ENCODE measurements at regions not wholly inside any gene's neighbourhood (a gene's known extent, or its start where the extent isn't known, plus 50 kb on each side); places are given as distances from the start of the nearest gene placed in this dataset.

DNA sequence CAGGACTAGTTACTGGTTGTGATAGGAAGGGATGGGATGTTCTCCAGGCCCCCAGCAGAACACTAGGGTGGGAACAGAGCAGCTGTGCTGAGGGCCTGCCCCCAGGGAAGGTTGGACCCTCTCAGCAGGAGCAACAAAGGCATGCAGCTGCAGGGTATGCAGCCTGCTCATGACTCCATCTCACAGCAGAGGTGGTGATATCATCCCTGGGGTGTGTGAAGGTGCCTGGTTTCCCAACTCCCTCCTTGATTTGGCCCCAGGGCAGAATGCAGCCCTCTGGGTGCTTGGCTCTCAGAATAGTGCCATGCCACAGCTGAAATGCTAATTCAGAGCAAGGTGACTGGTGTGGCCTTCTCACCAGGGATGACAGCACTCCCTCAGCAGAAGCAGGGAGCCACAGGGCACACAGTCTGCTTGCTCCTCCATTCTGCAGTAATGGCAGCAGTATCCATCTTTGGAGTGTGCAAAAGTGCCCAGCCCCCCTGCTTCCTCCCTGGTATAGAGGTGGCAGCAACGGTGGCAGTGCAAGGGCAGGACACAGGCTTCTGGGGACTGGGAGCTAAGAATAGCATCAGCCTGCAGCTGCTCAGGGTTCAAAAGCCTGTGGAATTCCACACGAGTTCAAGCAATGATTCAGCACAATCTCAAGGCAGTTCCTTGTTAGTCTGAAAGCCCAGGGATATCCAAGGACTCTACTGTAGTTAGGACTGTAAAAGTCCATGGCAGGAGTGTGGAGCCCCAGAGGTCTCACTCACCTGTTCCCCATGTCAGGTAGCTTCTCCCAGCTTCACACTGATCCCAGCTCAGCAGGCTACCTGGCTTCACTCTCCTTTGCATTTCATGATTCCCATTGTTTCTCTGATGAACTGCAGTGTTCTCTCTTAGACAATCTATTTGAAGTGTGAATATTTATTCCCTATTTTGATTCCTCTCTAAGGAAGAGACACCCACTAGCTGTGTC is 298.1 kb upstream of the FOXG1 start:
- peak; percentile 63 for DNase-seq (ENCODE audit: low read depth)
- TF ChIP-seq, protein P1, sequence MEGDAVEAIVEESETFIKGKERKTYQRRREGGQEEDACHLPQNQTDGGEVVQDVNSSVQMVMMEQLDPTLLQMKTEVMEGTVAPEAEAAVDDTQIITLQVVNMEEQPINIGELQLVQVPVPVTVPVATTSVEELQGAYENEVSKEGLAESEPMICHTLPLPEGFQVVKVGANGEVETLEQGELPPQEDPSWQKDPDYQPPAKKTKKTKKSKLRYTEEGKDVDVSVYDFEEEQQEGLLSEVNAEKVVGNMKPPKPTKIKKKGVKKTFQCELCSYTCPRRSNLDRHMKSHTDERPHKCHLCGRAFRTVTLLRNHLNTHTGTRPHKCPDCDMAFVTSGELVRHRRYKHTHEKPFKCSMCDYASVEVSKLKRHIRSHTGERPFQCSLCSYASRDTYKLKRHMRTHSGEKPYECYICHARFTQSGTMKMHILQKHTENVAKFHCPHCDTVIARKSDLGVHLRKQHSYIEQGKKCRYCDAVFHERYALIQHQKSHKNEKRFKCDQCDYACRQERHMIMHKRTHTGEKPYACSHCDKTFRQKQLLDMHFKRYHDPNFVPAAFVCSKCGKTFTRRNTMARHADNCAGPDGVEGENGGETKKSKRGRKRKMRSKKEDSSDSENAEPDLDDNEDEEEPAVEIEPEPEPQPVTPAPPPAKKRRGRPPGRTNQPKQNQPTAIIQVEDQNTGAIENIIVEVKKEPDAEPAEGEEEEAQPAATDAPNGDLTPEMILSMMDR (IDR thresholded peaks at IDR 0.05; ENCODE audit: insufficient read depth, low read depth, low read length, missing control alignments) = no peak
- H3K4me3 ChIP-seq (ENCODE audit: low read length) = no peak overlapping the region

DNA sequence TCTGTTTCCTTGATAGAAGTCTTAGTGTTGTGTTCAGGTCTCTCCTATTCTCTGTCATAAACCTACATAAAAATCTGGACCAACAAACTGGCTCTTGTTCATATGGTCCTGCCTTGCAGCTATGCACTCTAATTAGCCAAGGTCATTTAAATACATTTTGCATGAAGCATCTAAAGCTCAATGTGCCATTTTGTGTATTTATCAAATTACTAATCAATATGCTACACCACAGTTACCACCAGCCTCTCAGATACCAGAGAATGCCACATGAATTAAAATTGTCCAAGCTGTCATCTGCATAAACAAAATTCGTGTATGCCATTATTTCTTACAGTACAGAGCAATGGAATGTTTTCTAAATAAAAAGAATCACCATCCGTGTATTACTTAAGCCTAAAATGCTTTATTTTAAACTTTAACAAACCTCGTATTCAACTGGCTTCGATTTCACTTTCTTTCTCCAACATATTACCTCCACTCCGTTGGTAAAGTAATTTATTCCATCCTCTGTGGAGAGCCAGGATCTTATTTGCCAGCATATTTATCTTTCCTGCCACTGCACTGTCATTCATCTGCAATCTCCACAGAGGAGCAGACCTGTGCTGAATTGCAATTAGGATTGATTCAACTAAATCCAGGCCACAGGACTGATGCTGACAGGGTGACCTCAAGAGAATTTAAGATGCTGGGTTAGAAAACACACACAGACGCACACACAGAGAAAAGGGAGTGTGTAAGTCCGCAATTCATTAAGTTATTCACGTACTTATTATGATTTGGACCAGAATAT is 284.1 kb upstream of the FOXG1 start:
- TF ChIP-seq, protein P1 (IDR thresholded peaks at IDR 0.05; ENCODE audit: insufficient read depth, low read depth, low read length, missing control alignments) = no peak
- no peak for DNase-seq (ENCODE audit: low read depth)
- H3K4me3 ChIP-seq (ENCODE audit: low read length) = no peak overlapping the region

DNA sequence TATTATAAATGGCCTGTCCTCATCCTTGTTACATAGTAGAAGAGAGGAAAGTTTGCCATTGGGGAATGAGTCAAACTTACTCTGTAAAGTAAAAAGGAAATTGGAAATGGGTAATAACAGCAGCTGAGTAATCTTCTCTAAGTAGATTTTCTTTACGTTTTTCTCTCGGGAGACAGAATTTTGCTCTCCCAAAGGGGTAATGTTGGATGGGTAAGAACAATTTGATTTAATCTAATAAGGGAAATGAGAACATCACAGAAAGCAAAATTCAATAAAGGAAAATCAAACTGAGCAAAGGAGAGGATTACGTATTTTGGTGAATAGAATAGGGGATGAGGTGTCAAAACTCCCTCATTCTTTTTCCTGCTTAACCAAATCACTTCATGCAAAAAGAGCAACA is 283.1 kb upstream of the FOXG1 start:
- H3K4me3 ChIP-seq (ENCODE audit: low read length) = no peak overlapping the region
- DNase-seq (ENCODE audit: low read depth) = no peak
- TF ChIP-seq, protein P1 (IDR thresholded peaks at IDR 0.05; ENCODE audit: insufficient read depth, low read depth, low read length, missing control alignments) = no peak

DNA sequence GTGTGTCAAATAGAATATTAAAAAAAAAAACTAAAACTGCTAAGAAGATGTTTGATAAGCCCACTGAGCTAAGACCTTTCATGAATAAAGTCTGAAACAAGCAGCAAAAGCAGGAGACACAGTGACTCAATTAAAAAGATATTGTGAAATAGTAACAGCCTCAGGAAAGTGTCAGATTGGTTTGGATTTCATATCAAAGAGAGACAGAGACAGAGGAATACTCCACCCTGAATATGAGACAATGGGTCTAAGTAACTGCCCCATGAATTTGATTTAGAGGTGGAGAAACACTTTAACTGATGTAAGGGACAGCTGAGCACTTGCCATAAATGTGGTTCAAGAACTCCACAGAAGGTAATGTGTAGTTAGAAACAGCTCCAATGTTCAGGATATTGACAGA is 277.9 kb upstream of the FOXG1 start:
- TF ChIP-seq, protein P1 (IDR thresholded peaks at IDR 0.05; ENCODE audit: insufficient read depth, low read depth, low read length, missing control alignments) = no peak
- DNase-seq (ENCODE audit: low read depth) = peak; percentile 70

GRCh38 chr14:28493516-28493915 is 273.1 kb upstream of the FOXG1 start:
- DNase-seq (ENCODE audit: low read depth) = no peak
- TF ChIP-seq, protein P1 (IDR thresholded peaks at IDR 0.05; ENCODE audit: insufficient read depth, low read depth, low read length, missing control alignments) = no peak
- no peak overlapping the region for H3K4me3 ChIP-seq (ENCODE audit: low read length)

More for the DNA sequence above, 277.9 kb upstream of the FOXG1 start:
- H3K4me3 ChIP-seq (ENCODE audit: low read length) = no peak overlapping the region

- H3K4me3 ChIP-seq (ENCODE audit: low read length) = no peak overlapping the region
- TF ChIP-seq, protein P1 (IDR thresholded peaks at IDR 0.05; ENCODE audit: insufficient read depth, low read depth, low read length, missing control alignments) = no peak
- DNase-seq (ENCODE audit: low read depth) = peak; percentile 95
These were observed 272.4 kb upstream of the FOXG1 start for GRCh38 chr14:28494196-28494595.

Data from epithelial cell of esophagus (primary cell).